CD14-positive monocyte (primary cell): ENCODE measurements at regions not wholly inside any gene's neighbourhood (a gene's known extent, or its start where the extent isn't known, plus 50 kb on each side); places are given as distances from the start of the nearest gene placed in this dataset.

ENCODE experiments used
- DNase-seq, 3 donors: peaks; one replicate each; pipeline ENCODE4 v3.0.0-alpha.2; 2011 to 2022
- H2AFZ ChIP-seq: 2 replicates; pipeline ENCODE4 v1.6.0; 2012; ENCODE audit warnings: mild to moderate bottlenecking, low read depth, low read length, inconsistent platforms; ENCODE audit not compliant: insufficient read depth, poor library complexity, severe bottlenecking
- H3K27ac ChIP-seq, 2 donors: 1 replicate in 1 of 2; 2 replicates in 1 of 2; pipeline ENCODE4 v1.5.1; 2012 to 2013; ENCODE audit warnings: low read length in 2 of 2, control low read depth in 1 of 2, inconsistent platforms in 1 of 2, low read depth in 1 of 2, mild to moderate bottlenecking in 1 of 2
- H3K27me3 ChIP-seq, 2 donors: one replicate each; pipeline versions ENCODE4 v1.6.0 to v1.6.1; 2011 to 2013; ENCODE audit warnings: low read length in 2 of 2; ENCODE audit not compliant: control insufficient read depth in 2 of 2, insufficient read depth in 2 of 2
- H3K36me3 ChIP-seq, 2 donors: replicated peaks in 1 of 2; 1 replicate in 1 of 2; 2 replicates in 1 of 2; pipeline versions ENCODE4 v1.5.1 to v1.6.1; 2012 to 2013; ENCODE audit warnings: low read length in 2 of 2, control low read depth in 1 of 2, inconsistent platforms in 1 of 2, mild to moderate bottlenecking in 1 of 2; ENCODE audit not compliant: insufficient read depth in 2 of 2, control insufficient read depth in 1 of 2
- H3K4me1 ChIP-seq, 2 donors: 1 replicate in 1 of 2; 2 replicates in 1 of 2; pipeline versions ENCODE4 v1.5.1 to v1.6.1; 2012 to 2013; ENCODE audit warnings: low read length in 2 of 2, control low read depth in 1 of 2, inconsistent platforms in 1 of 2, mild to moderate bottlenecking in 1 of 2, moderate library complexity in 1 of 2; ENCODE audit not compliant: insufficient read depth in 2 of 2, control insufficient read depth in 1 of 2
- H3K4me2 ChIP-seq: replicated peaks from 2 replicates; pipeline ENCODE3; 2012; ENCODE audit warnings: low read length, moderate library complexity, mild to moderate bottlenecking; ENCODE audit not compliant: poor library complexity, severe bottlenecking; ENCODE audit errors: extremely low read depth
- H3K4me3 ChIP-seq, 3 experiments: fragments of 200-600 bp in 1 of 3; sonication (generic) in 1 of 3; replicated peaks in 1 of 3; 1 replicate in 2 of 3; 2 replicates in 1 of 3; pipeline ENCODE4 v1.5.1; 2011 to 2013; ENCODE audit warnings: low read length in 3 of 3, mild to moderate bottlenecking in 3 of 3, control low read depth in 2 of 3, low read depth in 2 of 3, inconsistent platforms in 1 of 3, moderate library complexity in 1 of 3
- H3K79me2 ChIP-seq: 2 replicates; pipeline ENCODE4 v1.6.0; 2012; ENCODE audit warnings: mild to moderate bottlenecking, control low read depth, inconsistent platforms, low read length, moderate library complexity; ENCODE audit not compliant: insufficient read depth
- H3K9ac ChIP-seq: 2 replicates; pipeline ENCODE4 v1.6.0; 2017; ENCODE audit warnings: low read length, mild to moderate bottlenecking; ENCODE audit not compliant: insufficient read depth, poor library complexity, severe bottlenecking
- H3K9me3 ChIP-seq, 2 donors: replicated peaks in 1 of 2; 1 replicate in 1 of 2; 2 replicates in 1 of 2; pipeline versions ENCODE4 v1.5.1 to v1.6.1; 2012 to 2013; ENCODE audit warnings: low read length in 2 of 2, control low read depth in 1 of 2; ENCODE audit not compliant: control insufficient read depth in 1 of 2, insufficient read depth in 1 of 2
- H4K20me1 ChIP-seq: 2 replicates; pipeline ENCODE4 v1.6.0; 2012; ENCODE audit warnings: mild to moderate bottlenecking, low read length, control low read depth, moderate library complexity; ENCODE audit not compliant: insufficient read depth
- H3K27ac Mint-ChIP-seq, 7 donors: one replicate each; pipeline ENCODE4 v1.8.0; 2020; ENCODE audit warnings: mild to moderate bottlenecking in 7 of 7, mixed read lengths in 7 of 7, moderate library complexity in 6 of 7, inconsistent platforms in 2 of 7
- H3K27me3 Mint-ChIP-seq, 3 donors: one replicate each; pipeline ENCODE4 v1.8.0; 2021 to 2022; ENCODE audit warnings: low read depth in 3 of 3, mild to moderate bottlenecking in 3 of 3, mixed read lengths in 3 of 3, moderate library complexity in 3 of 3, inconsistent platforms in 1 of 3
- H3K36me3 Mint-ChIP-seq, 2 donors: one replicate each; pipeline ENCODE4 v1.8.0; 2020; ENCODE audit warnings: mixed read lengths in 2 of 2, inconsistent platforms in 1 of 2, mild to moderate bottlenecking in 1 of 2
- H3K4me1 Mint-ChIP-seq: one replicate; pipeline ENCODE4 v1.8.0; 2020; ENCODE audit warnings: mild to moderate bottlenecking, mixed read lengths
- H3K4me3 Mint-ChIP-seq, 2 donors: one replicate each; pipeline ENCODE4 v1.8.0; 2020; ENCODE audit warnings: mild to moderate bottlenecking in 2 of 2, mixed read lengths in 2 of 2, moderate library complexity in 1 of 2
- H3K9me3 Mint-ChIP-seq, 7 donors: one replicate each; pipeline ENCODE4 v1.8.0; 2020 to 2022; ENCODE audit warnings: mixed read lengths in 7 of 7, mild to moderate bottlenecking in 6 of 7, moderate library complexity in 6 of 7, inconsistent platforms in 2 of 7
- WGBS: methylation state at CpG from one replicate; pipeline ENCODE4 v1.1.5; 2013; ENCODE audit warnings: missing lambda C conversion rate; ENCODE audit not compliant: insufficient coverage; 5-methylcytosine and 5-hydroxymethylcytosine counted together
- intact Hi-C, 2 donors: fragments of 100-400 bp; cut with micrococcal nuclease; formaldehyde crosslinking; loops; one replicate each; pipeline versions ENCODE4 v1.15.0 to v1.15.1; 2023
- TF ChIP-seq, protein P1 (sequence below): fragments of 200-600 bp; IDR thresholded peaks from one replicate; pipeline ENCODE4 v1.8.0; 2022; ENCODE audit warnings: antibody characterized with exemption, mild to moderate bottlenecking

GRCh38 chr5:39698838-39699560, 274.2 kb upstream of the DAB2 start:
- H3K36me3 ChIP-seq: no peaks in the 10 kb centered on the region
- H2AFZ ChIP-seq: no peak overlapping the region
- no peak overlapping the region for H3K27ac Mint-ChIP-seq
- H3K27me3 ChIP-seq: no peaks in the 10 kb centered on the region
- no peak overlapping the region for H3K9ac ChIP-seq
- no peak overlapping the region for H3K27ac ChIP-seq
- DNase-seq: no peak
- H3K27me3 Mint-ChIP-seq: no peaks in the 10 kb centered on the region
- H3K4me2 ChIP-seq: no peak overlapping the region
- H3K4me1 ChIP-seq: no peaks in the 10 kb centered on the region
- WGBS: 89% methylated on average over 4 of the region's 4 CpGs
- H3K79me2 ChIP-seq: no peaks in the 10 kb centered on the region
- H3K9me3 ChIP-seq: no peaks in the 10 kb centered on the region
- no peak overlapping the region for H3K4me3 Mint-ChIP-seq
- intact Hi-C loops: no loop called here
- H3K4me3 ChIP-seq: no peak overlapping the region
- no peaks in the 10 kb centered on the region for H4K20me1 ChIP-seq
- no peaks in the 10 kb centered on the region for H3K9me3 Mint-ChIP-seq
- TF ChIP-seq, protein P1, sequence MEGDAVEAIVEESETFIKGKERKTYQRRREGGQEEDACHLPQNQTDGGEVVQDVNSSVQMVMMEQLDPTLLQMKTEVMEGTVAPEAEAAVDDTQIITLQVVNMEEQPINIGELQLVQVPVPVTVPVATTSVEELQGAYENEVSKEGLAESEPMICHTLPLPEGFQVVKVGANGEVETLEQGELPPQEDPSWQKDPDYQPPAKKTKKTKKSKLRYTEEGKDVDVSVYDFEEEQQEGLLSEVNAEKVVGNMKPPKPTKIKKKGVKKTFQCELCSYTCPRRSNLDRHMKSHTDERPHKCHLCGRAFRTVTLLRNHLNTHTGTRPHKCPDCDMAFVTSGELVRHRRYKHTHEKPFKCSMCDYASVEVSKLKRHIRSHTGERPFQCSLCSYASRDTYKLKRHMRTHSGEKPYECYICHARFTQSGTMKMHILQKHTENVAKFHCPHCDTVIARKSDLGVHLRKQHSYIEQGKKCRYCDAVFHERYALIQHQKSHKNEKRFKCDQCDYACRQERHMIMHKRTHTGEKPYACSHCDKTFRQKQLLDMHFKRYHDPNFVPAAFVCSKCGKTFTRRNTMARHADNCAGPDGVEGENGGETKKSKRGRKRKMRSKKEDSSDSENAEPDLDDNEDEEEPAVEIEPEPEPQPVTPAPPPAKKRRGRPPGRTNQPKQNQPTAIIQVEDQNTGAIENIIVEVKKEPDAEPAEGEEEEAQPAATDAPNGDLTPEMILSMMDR: no peak
- H3K4me1 Mint-ChIP-seq: no peaks in the 10 kb centered on the region
- H3K36me3 Mint-ChIP-seq: no peaks in the 10 kb centered on the region

DNA sequence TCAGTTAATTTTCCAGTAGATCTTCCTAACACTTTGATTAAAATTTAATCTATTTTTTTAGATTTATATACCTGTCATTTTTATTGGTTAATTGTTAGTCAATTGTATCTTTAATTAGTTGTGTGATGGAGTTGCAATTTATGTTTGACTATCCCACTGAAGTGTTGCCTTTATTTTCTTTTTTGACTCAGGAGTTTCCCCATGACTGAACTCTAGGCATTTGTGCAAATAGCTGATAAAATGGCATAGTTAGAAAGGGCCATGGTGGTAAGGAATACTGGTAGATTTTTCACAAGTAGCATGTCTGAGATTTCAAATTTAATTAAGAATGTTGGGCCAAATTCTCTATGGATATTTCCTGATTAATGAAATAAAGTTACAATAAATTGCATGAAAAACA, 273.1 kb upstream of the DAB2 start:
- no peak overlapping the region for H3K9ac ChIP-seq
- H3K4me1 Mint-ChIP-seq: no peaks in the 10 kb centered on the region

More for the DNA sequence above, 273.1 kb upstream of the DAB2 start:
- no peaks in the 10 kb centered on the region for H3K9me3 ChIP-seq
- H3K79me2 ChIP-seq: no peaks in the 10 kb centered on the region
- no peaks in the 10 kb centered on the region for H4K20me1 ChIP-seq
- H3K4me1 ChIP-seq: no peaks in the 10 kb centered on the region
- no peak overlapping the region for H3K27ac ChIP-seq
- intact Hi-C loops: no loop called here
- no peaks in the 10 kb centered on the region for H3K36me3 ChIP-seq
- no peak overlapping the region for H3K27ac Mint-ChIP-seq
- peaks cover 0 to 2% (median 0%) of the 10 kb centered on the region in 3 donors for H3K27me3 Mint-ChIP-seq
- no peak overlapping the region for H3K4me3 ChIP-seq
- no peaks in the 10 kb centered on the region for H3K36me3 Mint-ChIP-seq
- TF ChIP-seq, protein P1: no peak
- no peak overlapping the region for H2AFZ ChIP-seq
- H3K9me3 Mint-ChIP-seq: no peaks in the 10 kb centered on the region
- H3K4me3 Mint-ChIP-seq: no peak overlapping the region
- H3K4me2 ChIP-seq: no peak overlapping the region
- DNase-seq: no peak
- no peaks in the 10 kb centered on the region for H3K27me3 ChIP-seq
